ENCODE measurements at regions not wholly inside any gene's neighbourhood (a gene's known extent, or its start where the extent isn't known, plus 50 kb on each side); places are given as distances from the start of the nearest gene placed in this dataset. TPM values are rescaled to one million over a fixed set of nuclear protein-coding genes. Genes with fewer than 3 reads are reported as not detected.

- no peaks in the 10 kb centered on the region for H3K27me3 ChIP-seq (replicated peaks; ENCODE audit: insufficient read depth)
- TF ChIP-seq EZH2 (IDR thresholded peaks at IDR 0.05; ENCODE audit: insufficient read depth, poor library complexity, severe bottlenecking) (no peak), EZH2phosphoT487 (IDR thresholded peaks at IDR 0.05; ENCODE audit: insufficient read depth, low read depth) (no peak)
- no peaks in the 10 kb centered on the region for H3K9me3 ChIP-seq (ENCODE audit: low read depth)
- H3K36me3 ChIP-seq (ENCODE audit: low read depth): no peaks in the 10 kb centered on the region
- DNase-seq: no peak
- 75 to 78% methylated on average over 2 of the region's 2 CpGs for WGBS, 2 experiments (ENCODE audit: low coverage in 1 of 2, low lambda C conversion rate in 2 of 2, missing lambda C conversion rate in 2 of 2)
- H4K20me1 ChIP-seq (ENCODE audit: insufficient read depth): no peaks in the 10 kb centered on the region
- no peaks in the 10 kb centered on the region for H3K79me2 ChIP-seq (ENCODE audit: insufficient read depth)
- no peak overlapping the region for H3K4me3 ChIP-seq
- no peaks in the 10 kb centered on the region for H3F3A ChIP-seq (ENCODE audit: insufficient read depth)
- H3K9ac ChIP-seq: no peak overlapping the region
- no peak overlapping the region for H3K4me2 ChIP-seq (ENCODE audit: unreplicated experiment)
- no peak overlapping the region for H2AFZ ChIP-seq
- no peaks in the 10 kb centered on the region for H3K9me2 ChIP-seq (ENCODE audit: insufficient read depth)
- H3K27ac ChIP-seq: no peak overlapping the region
- H3K4me1 ChIP-seq (ENCODE audit: insufficient read depth): no peaks in the 10 kb centered on the region
- in situ Hi-C loops (cut with MboI): no loop called here
Observed at GRCh38 chr7:88358526-88358838, 51.8 kb upstream of the STEAP4 start.

- H3K4me3 ChIP-seq: no peak overlapping the region
- H4K20me1 ChIP-seq (ENCODE audit: insufficient read depth): no peaks in the 10 kb centered on the region
- 14 to 19% methylated on average over 4 of the region's 4 CpGs for WGBS, 2 experiments (ENCODE audit: low coverage in 1 of 2, low lambda C conversion rate in 2 of 2, missing lambda C conversion rate in 2 of 2)
- H3K79me2 ChIP-seq (ENCODE audit: insufficient read depth): no peaks in the 10 kb centered on the region
- peak; percentile 13 for DNase-seq
- no peak for TF ChIP-seq EZH2phosphoT487 (IDR thresholded peaks at IDR 0.05; ENCODE audit: insufficient read depth, low read depth)
- TF ChIP-seq EZH2 (IDR thresholded peaks at IDR 0.05; ENCODE audit: insufficient read depth, poor library complexity, severe bottlenecking): no peak
- in situ Hi-C loops (cut with MboI): no loop called here
- no peak overlapping the region for H3K4me2 ChIP-seq (ENCODE audit: unreplicated experiment)
- no peak overlapping the region for H3K9ac ChIP-seq
- no peaks in the 10 kb centered on the region for H3K27me3 ChIP-seq (replicated peaks; ENCODE audit: insufficient read depth)
- H3K9me3 ChIP-seq (ENCODE audit: low read depth): no peaks in the 10 kb centered on the region
- no peak overlapping the region for H2AFZ ChIP-seq
- no peaks in the 10 kb centered on the region for H3F3A ChIP-seq (ENCODE audit: insufficient read depth)
- H3K9me2 ChIP-seq (ENCODE audit: insufficient read depth): no peaks in the 10 kb centered on the region
- H3K36me3 ChIP-seq (ENCODE audit: low read depth): no peaks in the 10 kb centered on the region
- no peaks in the 10 kb centered on the region for H3K4me1 ChIP-seq (ENCODE audit: insufficient read depth)
- no peak overlapping the region for H3K27ac ChIP-seq
Observed at GRCh38 chr7:88357781-88358525, 51.3 kb upstream of the STEAP4 start.

- Histone ChIP-seq H3K4me1 (ENCODE audit: insufficient read depth) (no peaks in the 10 kb centered on the region), H3F3A (ENCODE audit: insufficient read depth) (no peaks in the 10 kb centered on the region), H4K20me1 (ENCODE audit: insufficient read depth) (no peaks in the 10 kb centered on the region), H3K27ac (no peak overlapping the region), H3K27me3 (replicated peaks; ENCODE audit: insufficient read depth) (no peaks in the 10 kb centered on the region), H3K79me2 (ENCODE audit: insufficient read depth) (no peaks in the 10 kb centered on the region), H3K4me2 (ENCODE audit: unreplicated experiment) (no peak overlapping the region), H2AFZ (no peak overlapping the region), H3K9me2 (ENCODE audit: insufficient read depth) (no peaks in the 10 kb centered on the region), H3K4me3 (no peak overlapping the region), H3K9me3 (ENCODE audit: low read depth) (no peaks in the 10 kb centered on the region), H3K36me3 (ENCODE audit: low read depth) (no peaks in the 10 kb centered on the region), H3K9ac (no peak overlapping the region)
- WGBS, 2 experiments (ENCODE audit: low coverage in 1 of 2, low lambda C conversion rate in 2 of 2, missing lambda C conversion rate in 2 of 2): 30 to 33% methylated on average over 1 of the region's 1 CpG
- TF ChIP-seq EZH2phosphoT487 (IDR thresholded peaks at IDR 0.05; ENCODE audit: insufficient read depth, low read depth): no peak
- peak; percentile 24 for DNase-seq
- in situ Hi-C loops (cut with MboI): no loop called here
Observed at GRCh38 chr7:88357294-88357693, 50.6 kb upstream of the STEAP4 start.

Small RNA genes in the stretch of these regions (small RNA-seq; reads per million reads assigned to genes)
- gene EIF4A1P13 (ENCODE audit: low read depth, low replicate concordance): not detected
- not detected for gene RF00272 (ENCODE audit: low read depth, low replicate concordance)

Data from GM23248 (cell line).